ENCODE measurements at regions not wholly inside any gene's neighbourhood (a gene's known extent, or its start where the extent isn't known, plus 50 kb on each side); places are given as distances from the start of the nearest gene placed in this dataset.

GRCh38 chr5:54717870-54718269 lies 200.3 kb downstream of the SNX18 start:
- H3K79me2 ChIP-seq (ENCODE audit: insufficient read depth, low read depth, low read length): no peaks in the 10 kb centered on the region
- BruUV-seq (replicated peaks): no TSS peak
- intact Hi-C loops (cut with micrococcal nuclease; ENCODE audit: unreplicated experiment): no loop called here

GRCh38 chr5:54717459-54717858 lies 199.9 kb downstream of the SNX18 start:
- TF ChIP-seq CTCF (conservative IDR thresholded peaks at IDR 0.05; ENCODE audit: low read length) (no peak), EZH2phosphoT487 (IDR thresholded peaks at IDR 0.05; ENCODE audit: borderline replicate concordance, low read depth, low read length) (no peak)
- CTCF ChIA-PET (ENCODE audit: unreplicated experiment): no interaction called here
- Histone ChIP-seq H3K27ac (ENCODE audit: low read depth, low read length, poor library complexity, severe bottlenecking) (no peak overlapping the region), H2AFZ (ENCODE audit: low read length) (no peak overlapping the region), H3K4me2 (ENCODE audit: low read length) (no peak overlapping the region), H3K36me3 (ENCODE audit: insufficient read depth, low read length) (no peaks in the 10 kb centered on the region), H3K79me2 (ENCODE audit: insufficient read depth, low read depth, low read length) (no peaks in the 10 kb centered on the region), H3K4me3 (ENCODE audit: low read depth, low read length, poor library complexity, severe bottlenecking) (no peak overlapping the region), H3K4me1 (ENCODE audit: insufficient read depth, low read length, poor library complexity, severe bottlenecking) (no peaks in the 10 kb centered on the region), H3K9me3 (ENCODE audit: low read length) (no peaks in the 10 kb centered on the region), H3K9me2 (ENCODE audit: insufficient read depth, low read length) (no peaks in the 10 kb centered on the region), H4K20me1 (ENCODE audit: insufficient read depth, low read length) (no peaks in the 10 kb centered on the region)
- no TSS peak for BruUV-seq (replicated peaks)
- intact Hi-C loops (cut with micrococcal nuclease; ENCODE audit: unreplicated experiment): no loop called here
- no peak for DNase-seq (ENCODE audit: low spot score)
- POLR2A ChIA-PET: no interaction called here

More at GRCh38 chr5:54717870-54718269, 200.3 kb downstream of the SNX18 start:
- ChIA-PET CTCF (ENCODE audit: unreplicated experiment) (no interaction called here), POLR2A (no interaction called here)
- Histone ChIP-seq H4K20me1 (ENCODE audit: insufficient read depth, low read length) (no peaks in the 10 kb centered on the region), H3K9me2 (ENCODE audit: insufficient read depth, low read length) (no peaks in the 10 kb centered on the region), H3K4me2 (ENCODE audit: low read length) (no peak overlapping the region), H2AFZ (ENCODE audit: low read length) (no peak overlapping the region), H3K36me3 (ENCODE audit: insufficient read depth, low read length) (no peaks in the 10 kb centered on the region), H3K9me3 (ENCODE audit: low read length) (no peaks in the 10 kb centered on the region), H3K27ac (ENCODE audit: low read depth, low read length, poor library complexity, severe bottlenecking) (no peak overlapping the region), H3K4me3 (ENCODE audit: low read depth, low read length, poor library complexity, severe bottlenecking) (no peak overlapping the region), H3K4me1 (ENCODE audit: insufficient read depth, low read length, poor library complexity, severe bottlenecking) (no peaks in the 10 kb centered on the region)
- DNase-seq (ENCODE audit: low spot score): no peak
- TF ChIP-seq CTCF (conservative IDR thresholded peaks at IDR 0.05; ENCODE audit: low read length) (no peak), EZH2phosphoT487 (IDR thresholded peaks at IDR 0.05; ENCODE audit: borderline replicate concordance, low read depth, low read length) (no peak)

GRCh38 chr5:54713923-54714581 lies 196.5 kb downstream of the SNX18 start:
- Histone ChIP-seq H3K9me3 (ENCODE audit: low read length) (no peaks in the 10 kb centered on the region), H3K4me1 (ENCODE audit: insufficient read depth, low read length, poor library complexity, severe bottlenecking) (no peaks in the 10 kb centered on the region), H3K4me2 (ENCODE audit: low read length) (no peak overlapping the region), H2AFZ (ENCODE audit: low read length) (no peak overlapping the region), H3K79me2 (ENCODE audit: insufficient read depth, low read depth, low read length) (no peaks in the 10 kb centered on the region), H4K20me1 (ENCODE audit: insufficient read depth, low read length) (no peaks in the 10 kb centered on the region), H3K9me2 (ENCODE audit: insufficient read depth, low read length) (no peaks in the 10 kb centered on the region), H3K36me3 (ENCODE audit: insufficient read depth, low read length) (no peaks in the 10 kb centered on the region), H3K27ac (ENCODE audit: low read depth, low read length, poor library complexity, severe bottlenecking) (no peak overlapping the region), H3K4me3 (ENCODE audit: low read depth, low read length, poor library complexity, severe bottlenecking) (no peak overlapping the region)
- CTCF ChIA-PET (ENCODE audit: unreplicated experiment): no interaction called here
- TF ChIP-seq CTCF (conservative IDR thresholded peaks at IDR 0.05; ENCODE audit: low read length) (no peak), EZH2phosphoT487 (IDR thresholded peaks at IDR 0.05; ENCODE audit: borderline replicate concordance, low read depth, low read length) (no peak)
- no peak for DNase-seq (ENCODE audit: low spot score)
- intact Hi-C loops (cut with micrococcal nuclease; ENCODE audit: unreplicated experiment): no loop called here
- no TSS peak for BruUV-seq (replicated peaks)
- POLR2A ChIA-PET: no interaction called here
